ENCODE measurements at regions not wholly inside any gene's neighbourhood (a gene's known extent, or its start where the extent isn't known, plus 50 kb on each side); places are given as distances from the start of the nearest gene placed in this dataset.

DNA sequence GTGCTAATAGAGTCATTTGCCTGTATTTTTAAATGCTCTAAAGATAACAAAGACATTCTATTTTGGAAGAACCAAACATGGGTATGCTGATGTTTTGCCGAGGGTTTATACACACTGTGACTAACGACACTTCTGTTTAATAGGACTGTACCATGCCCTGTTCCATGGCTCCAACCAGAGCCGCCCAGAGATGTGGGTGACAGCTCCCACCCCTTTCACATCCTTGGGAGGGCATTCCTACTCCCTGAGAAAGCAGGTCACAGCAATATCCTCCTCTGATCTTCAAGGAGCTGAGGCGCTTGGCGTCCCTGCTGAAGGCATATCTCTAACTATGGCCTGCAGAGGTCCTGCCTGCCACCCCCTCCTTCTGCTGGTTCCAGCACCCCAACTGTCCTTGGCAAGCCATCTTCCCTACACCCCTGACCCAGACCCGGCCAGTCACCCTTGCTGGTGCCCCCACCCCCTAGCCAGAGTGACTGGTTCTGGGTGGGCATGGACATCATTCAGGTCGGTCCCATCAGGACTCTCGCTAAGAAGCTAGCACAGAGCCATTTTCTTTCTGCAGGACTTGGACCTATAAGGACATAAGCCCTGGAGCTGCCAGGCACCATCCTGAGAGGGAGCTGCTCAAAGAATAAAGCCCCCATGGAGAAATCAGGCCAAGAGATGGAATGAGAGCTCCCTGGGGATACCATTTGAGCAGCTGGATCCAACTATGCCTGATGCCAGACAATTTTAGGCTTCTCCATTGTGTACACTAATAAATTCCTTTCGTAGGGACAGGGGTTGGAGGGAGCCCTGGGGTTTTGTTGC is 381.3 kb downstream of the CTTN start:
- TF ChIP-seq, protein P1, sequence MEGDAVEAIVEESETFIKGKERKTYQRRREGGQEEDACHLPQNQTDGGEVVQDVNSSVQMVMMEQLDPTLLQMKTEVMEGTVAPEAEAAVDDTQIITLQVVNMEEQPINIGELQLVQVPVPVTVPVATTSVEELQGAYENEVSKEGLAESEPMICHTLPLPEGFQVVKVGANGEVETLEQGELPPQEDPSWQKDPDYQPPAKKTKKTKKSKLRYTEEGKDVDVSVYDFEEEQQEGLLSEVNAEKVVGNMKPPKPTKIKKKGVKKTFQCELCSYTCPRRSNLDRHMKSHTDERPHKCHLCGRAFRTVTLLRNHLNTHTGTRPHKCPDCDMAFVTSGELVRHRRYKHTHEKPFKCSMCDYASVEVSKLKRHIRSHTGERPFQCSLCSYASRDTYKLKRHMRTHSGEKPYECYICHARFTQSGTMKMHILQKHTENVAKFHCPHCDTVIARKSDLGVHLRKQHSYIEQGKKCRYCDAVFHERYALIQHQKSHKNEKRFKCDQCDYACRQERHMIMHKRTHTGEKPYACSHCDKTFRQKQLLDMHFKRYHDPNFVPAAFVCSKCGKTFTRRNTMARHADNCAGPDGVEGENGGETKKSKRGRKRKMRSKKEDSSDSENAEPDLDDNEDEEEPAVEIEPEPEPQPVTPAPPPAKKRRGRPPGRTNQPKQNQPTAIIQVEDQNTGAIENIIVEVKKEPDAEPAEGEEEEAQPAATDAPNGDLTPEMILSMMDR (conservative IDR thresholded peaks at IDR 0.05): no peak
- no peak for TF ChIP-seq EZH2 (IDR thresholded peaks at IDR 0.05; ENCODE audit: low read depth)
